Upper lobe of left lung (tissue), 4 donors: ENCODE measurements at regions not wholly inside any gene's neighbourhood (a gene's known extent, or its start where the extent isn't known, plus 50 kb on each side); places are given as distances from the start of the nearest gene placed in this dataset.
"Not testable (repeated sequence)": the region's sequence is repeated elsewhere in the genome, so short reads cannot be mapped to it uniquely, and the experiment has no call there.

ENCODE experiments used
- CTCF ChIP-seq, 6 experiments: fragments of 450-650 bp in 4 of 6; fragments of 200-600 bp in 2 of 6; sonication (generic) in 2 of 6; IDR thresholded peaks; one replicate each; pipeline ENCODE4 v1.5.1; 2016 to 2019; ENCODE audit warnings: antibody characterized with exemption in 6 of 6
- POLR2AphosphoS5 ChIP-seq, 2 donors: sonication (generic); formaldehyde crosslinking; IDR thresholded peaks; one replicate each; pipeline ENCODE4 v1.5.1; 2017; ENCODE audit warnings: antibody characterized with exemption in 2 of 2

DNA sequence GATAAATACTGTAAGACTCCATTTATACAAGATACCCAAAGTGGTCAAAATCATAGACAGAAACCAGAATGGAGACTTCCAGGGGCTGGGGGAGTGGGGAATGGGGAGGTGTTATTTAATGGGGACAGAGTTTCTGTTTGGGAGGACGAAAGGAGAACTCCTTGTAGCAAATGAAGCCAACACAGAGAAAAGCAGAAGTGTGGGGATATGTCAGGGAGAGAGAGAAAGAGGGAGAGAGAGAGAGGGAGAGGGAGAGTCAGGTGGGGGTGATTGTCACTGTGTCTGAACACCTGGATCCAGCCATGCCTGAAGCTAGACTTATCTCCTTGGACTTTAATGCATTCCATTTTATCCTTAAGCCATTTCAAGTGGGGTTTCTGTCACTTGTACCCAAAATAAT, 234.7 kb downstream of the BCL11B start:
- not testable (repeated sequence) for TF ChIP-seq POLR2AphosphoS5, CTCF (IDR thresholded peaks at IDR 0.05)
